T-helper 17 cell (primary cell): ENCODE measurements at regions not wholly inside any gene's neighbourhood (a gene's known extent, or its start where the extent isn't known, plus 50 kb on each side); places are given as distances from the start of the nearest gene placed in this dataset.
A peak's percentile ranks its signal among the peaks of the same experiment; 100 is the strongest.

Experiments
- ATAC-seq: fragments of 150-1000 bp; cut with Tn5 transposase; 2 replicates; pipeline ENCODE4 v1.10.0; 2021; ENCODE audit warnings: mild to moderate bottlenecking, moderate library complexity
- DNase-seq, 3 donors: peaks; one replicate each; pipeline versions ENCODE4 v3.0.0 to v3.0.0-alpha.2; 2020 to 2021
- H3K9me3 ChIP-seq: one replicate; pipeline ENCODE4 v1.7.0; 2013; ENCODE audit warnings: low read length, mild to moderate bottlenecking; ENCODE audit not compliant: control insufficient read depth, poor library complexity, severe bottlenecking
- H3K27ac Mint-ChIP-seq: one replicate; pipeline ENCODE4 v1.8.0; 2022; ENCODE audit warnings: mild to moderate bottlenecking, moderate library complexity, mixed read lengths
- H3K27me3 Mint-ChIP-seq: one replicate; pipeline ENCODE4 v1.8.0; 2022; ENCODE audit warnings: mixed read lengths
- H3K36me3 Mint-ChIP-seq: one replicate; pipeline ENCODE4 v1.8.0; 2022; ENCODE audit warnings: low read depth, mixed read lengths
- H3K4me1 Mint-ChIP-seq: one replicate; pipeline ENCODE4 v1.8.0; 2022; ENCODE audit warnings: mild to moderate bottlenecking, mixed read lengths
- H3K4me3 Mint-ChIP-seq: one replicate; pipeline ENCODE4 v1.8.0; 2022; ENCODE audit warnings: mild to moderate bottlenecking, moderate library complexity, mixed read lengths

DNA sequence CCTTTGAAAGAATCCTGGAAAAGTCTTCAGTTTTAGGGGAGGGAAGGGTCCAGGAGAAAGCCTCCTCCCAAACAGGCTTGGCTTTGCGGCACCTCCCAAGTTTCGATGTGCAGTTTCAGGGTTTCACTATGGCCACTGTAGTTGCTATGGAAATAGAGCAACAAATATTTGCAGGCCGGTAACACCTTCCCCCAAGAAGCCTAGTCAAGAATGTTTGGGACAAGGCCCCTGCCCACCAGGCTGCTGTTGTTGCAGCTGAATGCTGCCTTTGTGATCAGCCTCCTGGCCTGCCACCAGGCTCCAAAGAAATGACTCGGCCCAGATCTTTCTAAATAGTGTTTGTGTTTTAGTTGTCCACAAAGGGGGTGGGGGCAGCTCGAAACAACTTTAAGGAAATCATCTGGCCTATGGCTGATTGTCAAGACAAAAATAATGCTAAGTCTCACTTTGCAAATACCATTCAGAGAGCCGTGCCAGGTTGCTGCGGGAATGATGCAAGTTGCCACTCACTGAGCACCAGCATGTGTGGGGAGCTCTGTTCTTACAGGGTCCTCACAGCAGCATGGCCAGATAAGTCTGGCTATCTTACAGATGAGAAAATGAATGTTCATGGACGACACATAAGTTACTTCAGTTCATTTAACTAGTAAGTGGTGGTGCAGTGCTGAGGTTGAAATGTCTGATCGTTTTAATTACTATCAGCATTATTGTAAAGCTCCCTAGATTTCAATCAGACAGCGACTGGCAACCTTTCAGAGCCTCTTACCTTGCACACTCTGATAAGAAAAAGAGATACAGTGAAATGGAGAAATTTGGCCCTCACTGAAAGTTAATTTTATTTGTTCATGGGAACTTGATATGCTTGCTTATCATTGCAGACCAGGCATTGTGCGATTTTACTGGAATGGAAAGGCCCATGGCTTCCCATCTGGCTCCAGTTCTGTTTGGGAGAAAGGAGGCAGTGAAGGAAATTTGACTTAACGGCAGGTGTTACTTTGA is 91.2 kb upstream of the JUN start:
- no peaks in the 10 kb centered on the region for H3K9me3 ChIP-seq
- no peak for DNase-seq
- Mint-ChIP-seq H3K4me1 (no peaks in the 10 kb centered on the region), H3K36me3 (no peaks in the 10 kb centered on the region), H3K27ac (no peak overlapping the region), H3K27me3 (no peaks in the 10 kb centered on the region), H3K4me3 (no peak overlapping the region)
- no peak for ATAC-seq

DNA sequence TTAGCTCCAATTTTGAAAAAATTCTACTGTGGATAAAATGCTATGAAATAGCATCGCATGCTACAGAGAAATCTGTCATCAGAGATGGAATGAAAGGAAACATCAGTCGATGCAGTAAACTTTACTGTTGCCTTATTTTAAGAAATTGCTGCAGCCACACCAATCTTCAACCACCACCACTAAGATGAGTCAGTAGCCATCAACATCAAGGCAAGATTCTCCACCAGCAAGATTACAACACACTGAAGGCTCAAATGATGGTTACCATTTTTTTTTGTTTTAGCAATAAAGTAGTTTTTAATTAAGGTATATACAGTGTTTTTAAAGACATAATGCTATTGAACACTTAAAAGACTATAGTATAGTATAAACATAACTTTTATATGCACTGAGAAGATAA is 95.6 kb upstream of the JUN start:
- no peaks in the 10 kb centered on the region for H3K9me3 ChIP-seq
- H3K27me3 Mint-ChIP-seq = peaks cover 17% of the 10 kb centered on the region
- DNase-seq = no peak
- no peaks in the 10 kb centered on the region for H3K36me3 Mint-ChIP-seq
- H3K27ac Mint-ChIP-seq = no peak overlapping the region
- no peak overlapping the region for H3K4me3 Mint-ChIP-seq
- H3K4me1 Mint-ChIP-seq = no peaks in the 10 kb centered on the region
- ATAC-seq = no peak

DNA sequence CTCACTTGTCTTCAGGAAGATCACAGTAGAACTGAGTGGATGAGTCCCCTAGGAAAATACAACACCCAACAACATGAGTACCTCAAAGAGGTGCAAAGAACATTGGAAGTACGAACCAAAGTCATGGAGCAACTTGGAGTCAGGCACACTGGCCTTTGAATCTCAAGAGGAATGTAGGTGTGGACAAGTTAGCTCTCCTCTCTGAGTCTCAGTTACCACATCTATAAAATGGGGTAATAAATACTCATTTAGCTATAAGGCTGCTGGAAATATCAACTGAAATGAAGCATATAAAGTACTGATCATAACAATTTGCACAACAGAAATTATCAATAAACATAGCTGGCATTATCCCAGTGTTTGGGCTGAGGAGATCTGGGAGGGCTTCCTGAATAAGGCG is 96.7 kb upstream of the JUN start:
- no peaks in the 10 kb centered on the region for H3K9me3 ChIP-seq
- DNase-seq = no peak
- Mint-ChIP-seq H3K36me3 (no peaks in the 10 kb centered on the region), H3K27me3 (peaks cover 17% of the 10 kb centered on the region), H3K4me1 (peaks cover 2% of the 10 kb centered on the region), H3K27ac (no peak overlapping the region), H3K4me3 (no peak overlapping the region)
- no peak for ATAC-seq

DNA sequence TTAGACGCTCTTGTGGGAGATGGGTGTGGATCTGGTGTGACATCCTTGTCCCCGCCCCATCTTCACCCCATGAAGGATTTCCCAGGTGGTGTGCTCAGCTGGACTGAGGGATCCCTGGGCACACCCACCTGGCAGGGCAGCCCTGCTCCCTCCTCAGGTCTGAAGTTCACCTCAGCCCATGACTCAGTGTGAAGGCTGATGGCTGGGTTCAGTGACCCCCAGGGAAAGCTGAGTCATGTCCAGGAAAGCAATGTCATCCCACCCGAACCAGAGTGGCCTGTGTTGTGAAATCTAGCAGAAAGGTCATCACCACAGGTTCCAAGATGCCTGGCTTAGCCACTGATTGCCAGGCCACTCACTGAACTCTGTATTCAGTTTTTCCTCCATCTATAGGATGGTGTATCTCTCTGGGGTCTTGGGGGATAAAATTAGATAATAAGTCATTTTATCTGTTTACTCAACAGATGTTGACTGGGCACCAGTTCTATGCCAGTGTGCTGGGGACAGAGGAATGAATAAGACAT is 97.7 kb upstream of the JUN start:
- H3K4me1 Mint-ChIP-seq = peaks cover 5% of the 10 kb centered on the region
- H3K4me3 Mint-ChIP-seq = no peak overlapping the region
- H3K27me3 Mint-ChIP-seq = peaks cover 17% of the 10 kb centered on the region
- no peak overlapping the region for H3K27ac Mint-ChIP-seq
- no peaks in the 10 kb centered on the region for H3K36me3 Mint-ChIP-seq
- ATAC-seq = no peak
- H3K9me3 ChIP-seq = no peaks in the 10 kb centered on the region
- no peak for DNase-seq

DNA sequence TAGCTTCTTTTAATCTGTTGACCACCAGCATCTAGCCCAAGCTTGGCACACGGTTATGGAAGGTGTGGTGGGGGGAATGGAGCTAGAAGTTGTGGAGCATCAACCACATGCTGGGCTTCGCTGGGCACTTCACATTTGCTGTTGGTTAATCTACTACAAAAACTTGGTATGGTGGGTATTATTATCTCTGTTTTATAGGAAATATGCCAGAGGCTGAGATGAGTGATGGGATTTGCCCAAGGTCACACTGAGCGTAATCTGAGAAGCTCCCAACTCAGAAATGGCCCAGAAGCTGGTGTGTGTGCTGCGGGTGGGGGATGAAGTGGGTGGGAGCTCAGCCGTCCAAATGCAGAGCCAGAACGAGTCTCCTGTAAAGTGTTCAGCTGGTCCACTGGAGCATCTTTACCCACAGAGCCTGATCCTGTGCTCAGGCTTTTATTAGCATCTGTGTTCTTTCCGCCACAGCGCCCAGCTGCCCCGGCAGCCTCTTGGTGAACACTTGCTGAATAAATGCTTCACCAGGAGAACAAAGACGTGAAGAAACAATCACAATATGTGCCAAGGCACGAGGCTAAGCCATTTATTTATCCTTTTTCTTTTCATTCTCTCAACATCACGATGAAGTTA is 98.6 kb upstream of the JUN start:
- no peaks in the 10 kb centered on the region for H3K9me3 ChIP-seq
- Mint-ChIP-seq H3K27ac (no peak overlapping the region), H3K4me3 (no peak overlapping the region), H3K27me3 (peaks cover 17% of the 10 kb centered on the region), H3K4me1 (peaks cover 5% of the 10 kb centered on the region), H3K36me3 (peaks cover 2% of the 10 kb centered on the region)
- no peak for DNase-seq
- no peak for ATAC-seq

DNA sequence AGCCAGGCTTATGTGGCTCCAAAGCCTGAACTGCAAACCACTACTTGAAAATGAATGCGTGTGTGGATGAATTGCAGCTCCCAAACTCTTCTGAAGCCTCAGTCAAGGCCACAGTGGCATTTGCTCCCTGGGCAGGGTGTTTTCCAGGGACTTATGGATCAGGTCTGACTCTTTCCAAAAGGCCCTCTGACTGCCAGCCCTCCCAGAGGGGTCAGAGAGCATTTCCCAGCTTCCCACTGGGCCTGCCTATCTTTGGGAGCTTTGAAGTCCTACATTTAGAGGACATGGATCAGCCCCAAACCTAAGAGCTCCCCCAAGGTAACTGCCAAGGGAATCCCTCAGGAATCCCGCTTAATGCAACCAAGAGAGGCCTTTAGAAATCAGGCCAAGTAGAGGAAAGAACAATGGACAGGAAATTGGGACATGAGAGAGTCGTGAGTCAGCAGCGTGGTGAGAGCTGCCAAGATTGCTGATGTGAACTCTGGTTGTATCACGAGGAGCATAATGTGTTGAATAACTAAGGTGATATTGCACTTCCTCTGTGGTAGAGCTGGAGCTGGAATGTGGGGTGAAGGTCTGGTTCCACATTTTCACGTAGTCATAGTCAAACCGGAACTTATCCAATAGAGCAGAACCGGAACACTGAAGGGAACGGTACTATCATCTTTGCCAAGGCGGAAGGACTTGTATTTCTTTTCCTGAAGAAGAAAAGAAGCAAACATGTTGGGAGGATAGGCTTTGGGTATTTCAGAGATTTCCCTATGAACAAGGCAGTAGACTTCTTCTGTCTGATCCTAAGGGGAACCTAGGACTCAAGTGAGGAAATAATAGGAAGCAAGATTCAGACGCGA is 99.4 kb upstream of the JUN start:
- ATAC-seq = peak; percentile 48
- peaks cover 17% of the 10 kb centered on the region for H3K27me3 Mint-ChIP-seq
- H3K9me3 ChIP-seq = no peaks in the 10 kb centered on the region
- H3K4me1 Mint-ChIP-seq = peaks cover 5% of the 10 kb centered on the region
- H3K4me3 Mint-ChIP-seq = no peak overlapping the region
- no peak for DNase-seq
- peaks cover 2% of the 10 kb centered on the region for H3K36me3 Mint-ChIP-seq
- peak overlapping the region; percentile 27 for H3K27ac Mint-ChIP-seq

DNA sequence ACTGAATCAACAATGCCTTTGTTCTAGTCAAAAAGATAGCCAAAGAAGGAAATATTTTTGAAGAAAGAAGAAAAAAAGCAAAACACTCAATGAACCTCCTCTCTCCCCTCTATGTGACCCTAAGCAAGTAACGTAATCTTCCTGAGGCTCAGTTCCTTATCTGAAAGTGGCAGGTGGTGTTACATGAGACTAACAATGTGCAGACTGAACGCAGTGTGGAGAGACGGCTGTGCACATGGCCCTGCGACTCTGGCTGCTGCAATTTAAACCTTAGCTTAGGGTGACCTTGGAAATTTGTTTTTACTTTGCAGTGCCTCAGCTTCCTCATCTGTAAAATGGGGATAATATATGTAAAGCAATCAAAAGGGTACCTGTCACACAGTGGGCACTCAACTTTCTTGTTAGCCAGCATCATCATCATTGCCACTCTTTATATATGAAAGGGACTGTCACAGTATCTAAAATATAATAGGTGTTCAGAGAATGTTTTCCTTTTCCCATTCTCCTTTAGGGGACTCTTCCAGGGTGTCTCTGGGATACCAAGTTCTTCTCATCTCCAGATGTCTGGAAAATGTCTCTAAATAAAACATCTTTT is 100.1 kb upstream of the JUN start:
- H3K9me3 ChIP-seq = no peaks in the 10 kb centered on the region
- ATAC-seq (no peak), DNase-seq (no peak)
- Mint-ChIP-seq H3K4me1 (peaks cover 5% of the 10 kb centered on the region), H3K27me3 (peaks cover 17% of the 10 kb centered on the region), H3K27ac (no peak overlapping the region), H3K36me3 (peaks cover 2% of the 10 kb centered on the region), H3K4me3 (no peak overlapping the region)

DNA sequence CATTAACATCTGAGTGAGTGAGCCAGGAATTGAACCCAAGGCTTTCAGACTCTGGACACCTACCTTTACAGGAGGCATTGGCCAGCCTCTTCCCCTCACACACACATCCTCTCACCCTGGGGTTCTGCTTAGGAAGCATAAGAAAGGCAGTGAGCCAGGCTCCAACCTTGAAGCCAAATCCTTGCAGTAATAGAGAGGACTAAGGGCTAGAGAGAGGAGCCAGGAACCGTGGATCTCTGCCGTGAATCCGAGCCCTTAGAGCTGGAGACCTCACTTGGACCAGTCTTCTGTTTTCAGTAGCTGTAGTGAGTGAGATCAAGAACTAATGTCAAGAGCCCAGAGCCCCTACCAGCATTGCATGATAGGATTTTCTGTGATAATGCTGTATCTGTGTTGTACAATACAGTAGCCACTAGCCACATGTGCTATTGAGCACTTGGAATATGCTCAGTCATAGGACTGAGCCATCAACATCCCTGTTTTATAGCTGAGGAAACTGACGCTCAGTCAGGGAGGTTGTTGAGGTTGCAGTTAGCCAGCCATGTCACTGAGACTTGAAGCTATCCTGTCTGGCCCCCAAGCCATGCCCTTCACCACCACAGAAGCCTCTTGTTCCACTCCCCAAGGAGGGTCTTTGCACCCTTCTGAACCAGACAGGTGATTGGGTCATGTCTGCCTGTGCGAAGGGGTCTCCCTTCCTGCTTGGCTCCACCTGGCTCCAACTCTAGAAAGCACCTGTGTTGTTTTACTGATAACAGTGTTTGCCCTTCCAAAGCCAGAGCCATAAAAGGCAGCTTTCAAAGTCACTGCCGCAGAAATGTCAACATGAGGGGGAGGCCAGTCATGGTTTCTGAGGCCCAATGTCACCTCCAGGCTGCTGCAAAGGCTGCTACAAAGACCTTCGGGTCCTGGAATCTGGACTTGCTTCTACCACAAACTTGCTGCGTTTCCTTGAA is 101.1 kb upstream of the JUN start:
- H3K27me3 Mint-ChIP-seq = peaks cover 17% of the 10 kb centered on the region
- H3K4me1 Mint-ChIP-seq = peaks cover 5% of the 10 kb centered on the region
- H3K36me3 Mint-ChIP-seq = peaks cover 2% of the 10 kb centered on the region
- no peaks in the 10 kb centered on the region for H3K9me3 ChIP-seq
- no peak overlapping the region for H3K4me3 Mint-ChIP-seq
- H3K27ac Mint-ChIP-seq = no peak overlapping the region
- ATAC-seq = no peak
- DNase-seq = no peak

DNA sequence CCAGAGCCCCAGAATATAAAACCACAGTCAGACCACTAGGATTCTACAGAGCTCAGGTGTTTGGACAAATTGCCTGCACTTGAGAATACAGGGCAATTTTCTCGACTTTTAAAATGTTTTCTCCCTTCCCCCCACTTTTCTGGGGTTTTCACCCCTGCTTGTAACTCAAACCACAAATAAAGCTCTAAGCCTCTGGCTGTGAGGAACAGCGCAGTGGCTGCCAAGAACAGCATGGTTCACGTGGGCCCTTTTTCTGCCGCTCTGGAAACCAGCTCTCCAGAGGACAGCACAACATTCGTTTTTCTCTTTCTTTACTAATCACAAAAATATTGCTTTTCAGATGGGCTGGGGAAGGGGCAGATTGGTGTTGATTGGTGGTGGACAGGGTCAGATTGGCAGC is 102.2 kb upstream of the JUN start:
- Mint-ChIP-seq H3K27me3 (peaks cover 11% of the 10 kb centered on the region), H3K4me1 (peaks cover 5% of the 10 kb centered on the region), H3K27ac (no peak overlapping the region), H3K4me3 (no peak overlapping the region), H3K36me3 (peaks cover 2% of the 10 kb centered on the region)
- ATAC-seq (no peak), DNase-seq (no peak)
- no peaks in the 10 kb centered on the region for H3K9me3 ChIP-seq

DNA sequence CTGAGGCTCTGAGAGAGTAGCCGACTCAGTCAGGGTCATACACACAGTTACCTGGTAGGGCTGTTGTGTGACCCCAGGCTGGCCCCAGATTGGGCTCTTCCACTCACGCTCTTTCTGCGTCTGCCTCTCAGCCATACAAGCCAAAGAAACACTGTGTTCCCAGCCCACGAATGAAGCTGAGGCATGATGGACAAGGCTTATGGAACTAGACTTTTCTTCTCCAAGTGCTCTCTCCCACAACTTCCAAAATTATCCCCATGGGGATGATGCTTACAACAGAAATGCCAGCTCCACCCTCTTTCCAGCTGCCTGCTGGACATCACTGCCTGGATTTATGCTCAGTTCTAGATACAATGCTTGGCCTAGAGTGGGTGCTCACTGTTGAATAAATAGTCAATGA is 102.8 kb upstream of the JUN start:
- Mint-ChIP-seq H3K27ac (no peak overlapping the region), H3K4me1 (peaks cover 5% of the 10 kb centered on the region), H3K36me3 (peaks cover 2% of the 10 kb centered on the region), H3K4me3 (no peak overlapping the region), H3K27me3 (peaks cover 11% of the 10 kb centered on the region)
- ATAC-seq (no peak), DNase-seq (no peak)
- no peaks in the 10 kb centered on the region for H3K9me3 ChIP-seq

DNA sequence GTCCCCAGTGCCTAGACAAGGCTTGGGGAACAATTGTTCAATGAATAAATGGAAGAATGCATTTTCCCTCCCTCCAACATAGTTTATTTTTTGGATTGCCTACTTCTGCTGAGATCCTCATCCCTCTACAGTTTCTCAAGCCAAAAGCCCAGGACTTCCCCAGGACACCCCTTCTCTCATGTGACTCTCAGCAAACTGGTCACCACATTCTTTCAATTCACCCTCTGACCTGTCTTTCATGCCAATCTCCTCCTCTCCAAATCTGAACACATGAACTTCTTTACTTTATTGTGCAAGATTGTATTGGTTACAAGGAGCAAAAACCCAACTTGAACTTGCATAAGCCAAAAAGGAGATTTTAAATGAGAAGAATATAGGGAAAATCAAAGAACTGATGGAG is 103.2 kb upstream of the JUN start:
- no peak for DNase-seq
- no peak overlapping the region for H3K4me3 Mint-ChIP-seq
- H3K27me3 Mint-ChIP-seq = peaks cover 9% of the 10 kb centered on the region
- peaks cover 5% of the 10 kb centered on the region for H3K4me1 Mint-ChIP-seq
- H3K27ac Mint-ChIP-seq = no peak overlapping the region
- peaks cover 2% of the 10 kb centered on the region for H3K36me3 Mint-ChIP-seq
- no peaks in the 10 kb centered on the region for H3K9me3 ChIP-seq
- ATAC-seq = no peak

DNA sequence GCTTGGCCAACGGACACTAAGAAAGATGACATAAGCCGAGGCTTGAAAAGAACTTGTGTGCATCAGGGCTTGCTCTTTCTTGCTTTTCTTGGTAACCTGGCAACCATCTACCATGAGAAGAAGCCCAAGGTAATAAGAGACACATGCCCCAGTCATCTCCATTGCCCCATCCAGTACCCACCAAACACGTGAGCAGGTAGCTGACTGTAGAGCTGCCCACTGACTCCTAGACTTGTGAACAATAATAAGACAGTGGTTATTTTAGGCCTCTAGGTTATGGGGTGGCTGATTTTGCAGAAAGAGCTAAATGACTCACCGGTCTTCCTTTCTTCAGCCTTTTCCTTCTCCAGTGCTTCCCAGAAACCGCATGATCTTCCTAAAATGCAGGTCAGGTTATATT is 105.0 kb upstream of the JUN start:
- Mint-ChIP-seq H3K36me3 (peaks cover 5% of the 10 kb centered on the region), H3K27me3 (peaks cover 3% of the 10 kb centered on the region), H3K4me1 (peaks cover 5% of the 10 kb centered on the region), H3K27ac (no peak overlapping the region), H3K4me3 (no peak overlapping the region)
- DNase-seq = no peak
- H3K9me3 ChIP-seq = no peaks in the 10 kb centered on the region
- ATAC-seq = no peak
